OCI-LY1 (cell line): ENCODE measurements at regions not wholly inside any gene's neighbourhood (a gene's known extent, or its start where the extent isn't known, plus 50 kb on each side); places are given as distances from the start of the nearest gene placed in this dataset.

Experiments used
- EZH2 ChIP-seq: fragments of 200-600 bp; sonication (generic), shearing (Covaris generic); IDR thresholded peaks from 2 replicates; pipeline ENCODE4 v1.8.0; 2017; ENCODE audit warnings: borderline replicate concordance, mixed run types, mild to moderate bottlenecking, antibody characterized with exemption, low read length, moderate library complexity, mixed read lengths
- TF ChIP-seq, protein P1 (sequence below): fragments of 200-600 bp; sonication (generic), shearing (Covaris generic); IDR thresholded peaks from 2 replicates; pipeline ENCODE4 v1.5.1; 2017; ENCODE audit warnings: mild to moderate bottlenecking, antibody characterized with exemption, low read length, moderate library complexity, mixed read lengths

DNA sequence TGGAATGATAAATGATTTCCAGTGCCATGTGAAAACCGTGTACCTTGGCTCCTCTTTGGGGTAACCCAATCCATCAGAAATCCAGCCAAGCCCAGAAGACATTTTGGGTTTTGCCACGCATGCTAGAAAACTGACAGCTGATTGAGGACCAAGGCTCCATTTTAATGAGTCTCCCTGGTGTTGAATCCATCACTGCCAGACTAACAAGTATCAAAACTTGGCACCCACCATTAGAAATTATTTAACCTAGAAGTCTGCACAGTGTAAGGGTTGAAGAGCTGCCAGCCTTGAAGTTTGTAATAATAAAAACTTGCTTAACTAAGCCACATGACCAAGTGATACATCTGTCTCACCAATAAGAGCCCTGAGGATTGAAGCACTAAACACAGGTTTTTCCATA is 369.9 kb downstream of the DNAH5 start:
- TF ChIP-seq, protein P1, sequence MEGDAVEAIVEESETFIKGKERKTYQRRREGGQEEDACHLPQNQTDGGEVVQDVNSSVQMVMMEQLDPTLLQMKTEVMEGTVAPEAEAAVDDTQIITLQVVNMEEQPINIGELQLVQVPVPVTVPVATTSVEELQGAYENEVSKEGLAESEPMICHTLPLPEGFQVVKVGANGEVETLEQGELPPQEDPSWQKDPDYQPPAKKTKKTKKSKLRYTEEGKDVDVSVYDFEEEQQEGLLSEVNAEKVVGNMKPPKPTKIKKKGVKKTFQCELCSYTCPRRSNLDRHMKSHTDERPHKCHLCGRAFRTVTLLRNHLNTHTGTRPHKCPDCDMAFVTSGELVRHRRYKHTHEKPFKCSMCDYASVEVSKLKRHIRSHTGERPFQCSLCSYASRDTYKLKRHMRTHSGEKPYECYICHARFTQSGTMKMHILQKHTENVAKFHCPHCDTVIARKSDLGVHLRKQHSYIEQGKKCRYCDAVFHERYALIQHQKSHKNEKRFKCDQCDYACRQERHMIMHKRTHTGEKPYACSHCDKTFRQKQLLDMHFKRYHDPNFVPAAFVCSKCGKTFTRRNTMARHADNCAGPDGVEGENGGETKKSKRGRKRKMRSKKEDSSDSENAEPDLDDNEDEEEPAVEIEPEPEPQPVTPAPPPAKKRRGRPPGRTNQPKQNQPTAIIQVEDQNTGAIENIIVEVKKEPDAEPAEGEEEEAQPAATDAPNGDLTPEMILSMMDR = no peak
- TF ChIP-seq EZH2 = no peak
